ENCODE measurements at regions not wholly inside any gene's neighbourhood (a gene's known extent, or its start where the extent isn't known, plus 50 kb on each side); places are given as distances from the start of the nearest gene placed in this dataset.

DNA sequence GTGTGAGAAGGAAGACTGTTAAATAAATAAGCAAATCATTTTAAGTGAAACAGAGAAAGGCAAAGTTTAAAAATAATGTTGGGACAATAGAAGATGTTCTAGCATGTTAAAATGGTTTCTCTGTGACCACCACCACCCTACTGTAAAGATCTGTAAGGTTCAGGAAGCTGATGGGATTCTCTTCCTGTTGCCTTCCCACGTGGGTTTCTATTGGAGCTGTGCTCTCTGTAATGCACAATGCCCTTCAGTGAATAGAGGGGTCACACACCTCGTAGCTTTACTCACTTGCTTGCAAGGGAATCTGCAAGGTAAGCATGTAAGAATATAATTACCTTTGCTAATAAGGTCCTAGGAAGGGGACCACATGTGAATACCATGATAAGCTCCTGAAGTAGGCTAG lies 170.5 kb downstream of the CASP12 start:
- TF ChIP-seq CTCF (IDR thresholded peaks at IDR 0.05) = no peak
- TF ChIP-seq EP300 (IDR thresholded peaks at IDR 0.05) = no peak
- no peak for TF ChIP-seq POLR2AphosphoS5 (IDR thresholded peaks at IDR 0.05)

Data from upper lobe of left lung (tissue), 4 donors.